ENCODE measurements at regions not wholly inside any gene's neighbourhood (a gene's known extent, or its start where the extent isn't known, plus 50 kb on each side); places are given as distances from the start of the nearest gene placed in this dataset.
"Not testable (repeated sequence)": the region's sequence is repeated elsewhere in the genome, so short reads cannot be mapped to it uniquely, and the experiment has no call there.

DNA sequence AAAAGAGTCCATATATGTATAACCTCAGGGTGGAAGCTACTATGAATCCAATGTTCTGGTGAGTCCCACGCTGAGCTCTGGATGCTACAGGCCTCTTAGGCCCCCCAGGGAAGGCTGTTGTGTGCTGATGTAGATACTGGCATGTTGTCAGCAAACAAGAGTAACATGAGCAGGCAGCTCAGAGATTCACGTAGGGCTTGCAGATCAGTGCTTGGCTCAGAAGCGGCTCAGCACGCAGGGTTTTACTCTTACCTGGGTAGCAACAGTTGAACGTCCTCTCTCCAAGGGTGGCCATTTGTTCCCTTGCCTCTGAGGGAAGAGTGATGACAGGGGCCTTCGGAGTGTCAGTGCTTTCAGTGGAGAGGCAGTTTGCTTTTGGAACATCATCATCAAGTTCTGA is 93.4 kb downstream of the ZFP64 start:
- in situ Hi-C loops (cut with MboI; ENCODE audit: low sequenced_read_pairs), result loop anchor here (25.0 kb wide), 2 partner anchors 736 to 1111 kb away; no protein-coding TSS in a partner anchor

DNA sequence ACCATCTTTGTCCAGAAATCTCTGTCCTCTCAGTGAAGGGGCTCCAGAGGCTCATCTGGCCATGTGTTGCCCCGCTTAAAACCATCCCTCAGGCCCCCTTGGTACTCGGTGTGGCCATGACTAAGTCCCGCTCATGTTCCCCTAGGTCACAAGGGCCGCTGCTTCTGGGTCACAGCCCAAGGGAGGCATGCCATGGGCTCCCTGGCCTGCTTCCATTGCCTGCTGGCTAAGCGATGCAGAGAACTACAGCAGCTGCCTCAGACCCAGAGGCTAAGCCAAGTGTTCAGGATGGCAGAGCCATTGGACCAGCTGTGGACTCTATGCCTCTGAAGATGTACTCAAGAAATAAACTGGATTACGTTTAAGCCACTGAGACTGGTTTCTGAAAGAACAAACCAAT is 95.5 kb downstream of the ZFP64 start:
- in situ Hi-C loops (cut with MboI; ENCODE audit: low sequenced_read_pairs), result loop anchor here (25.0 kb wide), 2 partner anchors 734 to 1109 kb away; no protein-coding TSS in a partner anchor

DNA sequence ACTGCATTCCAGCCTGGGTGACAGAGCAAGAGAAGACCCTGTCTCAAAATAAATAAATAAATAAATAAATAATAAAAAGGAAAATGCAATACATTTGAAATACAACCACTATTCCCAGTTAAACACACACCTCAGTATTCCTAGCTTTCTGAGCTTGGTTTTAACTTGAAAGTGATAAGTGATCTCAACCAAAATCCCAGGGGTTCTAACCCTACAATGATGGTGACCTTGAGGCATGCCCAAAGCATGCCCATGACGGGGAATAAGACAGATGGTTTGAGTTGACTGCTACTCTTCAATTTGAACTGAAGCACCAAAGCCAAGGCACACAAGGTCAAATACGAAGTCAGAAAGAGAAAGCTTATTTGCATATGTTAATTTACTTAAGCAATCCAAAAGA is 96.9 kb downstream of the ZFP64 start:
- in situ Hi-C loops (cut with MboI; ENCODE audit: low sequenced_read_pairs), result loop anchor here (25.0 kb wide), 2 partner anchors 732 to 1107 kb away; no protein-coding TSS in a partner anchor

DNA sequence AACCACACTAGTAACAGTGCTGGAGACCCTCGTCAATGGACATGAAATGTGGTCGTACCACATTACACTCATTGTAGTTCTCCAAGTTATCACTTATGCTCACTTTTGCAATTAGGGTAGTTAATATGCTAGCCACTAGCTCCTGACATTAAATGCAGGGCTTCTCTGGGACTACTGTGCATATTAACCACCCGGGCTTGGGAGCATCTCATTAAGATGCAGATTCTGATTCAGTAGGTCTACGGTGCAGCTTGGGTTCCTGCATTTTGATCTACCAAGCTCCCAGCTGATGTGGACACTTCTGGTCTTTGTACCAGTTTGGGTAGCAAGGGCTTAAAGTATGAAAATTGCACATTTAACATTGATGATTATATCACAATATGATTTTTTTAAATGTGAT is 98.0 kb downstream of the ZFP64 start:
- in situ Hi-C loops (cut with MboI; ENCODE audit: low sequenced_read_pairs), result loop anchor here (25.0 kb wide), 2 partner anchors 731 to 1106 kb away; no protein-coding TSS in a partner anchor

DNA sequence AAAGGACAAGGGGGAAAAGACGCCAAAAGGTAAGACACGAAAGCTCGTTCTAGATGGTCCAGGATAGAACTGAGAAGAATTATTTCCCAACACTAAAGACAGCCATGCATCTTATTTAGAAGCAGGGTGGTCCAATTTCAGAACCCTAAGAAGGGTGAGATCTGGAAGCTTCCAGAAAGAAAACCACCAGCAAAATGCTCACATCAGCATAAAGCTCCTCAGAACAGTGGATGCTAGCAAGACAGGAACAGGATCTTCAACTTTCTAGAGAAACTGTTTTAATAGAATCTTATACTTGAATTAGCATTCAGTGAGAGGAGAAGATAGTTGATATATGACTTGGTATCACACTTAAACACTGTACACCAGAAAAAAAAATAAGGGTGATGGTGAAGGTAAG is 101.5 kb downstream of the ZFP64 start:
- in situ Hi-C loops (cut with MboI; ENCODE audit: low sequenced_read_pairs), result loop anchor here (25.0 kb wide), 2 partner anchors 728 to 1103 kb away; no protein-coding TSS in a partner anchor

DNA sequence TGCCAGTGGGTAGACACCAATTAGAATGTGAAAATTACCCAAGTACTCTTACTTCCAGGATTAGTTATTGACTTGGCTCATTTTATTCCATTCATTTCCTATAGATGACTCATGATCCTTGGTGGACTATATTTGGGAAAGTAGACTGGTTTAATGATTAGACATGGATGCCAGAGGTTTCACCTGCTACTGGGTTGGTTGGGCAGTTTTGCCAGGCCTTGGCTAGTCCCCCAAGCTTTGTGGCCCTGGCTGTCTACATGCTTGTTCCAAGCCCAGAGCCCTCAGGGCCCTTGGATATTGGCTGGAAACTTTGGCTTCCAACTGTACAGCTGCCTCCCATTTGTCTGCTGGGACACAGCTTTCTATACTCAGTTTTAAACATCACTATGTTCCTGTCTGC is 104.1 kb downstream of the ZFP64 start:
- in situ Hi-C loops (cut with MboI; ENCODE audit: low sequenced_read_pairs), result loop anchor here (10.0 to 25.0 kb wide), 3 partner anchors 443 to 1100 kb away; no protein-coding TSS in a partner anchor

DNA sequence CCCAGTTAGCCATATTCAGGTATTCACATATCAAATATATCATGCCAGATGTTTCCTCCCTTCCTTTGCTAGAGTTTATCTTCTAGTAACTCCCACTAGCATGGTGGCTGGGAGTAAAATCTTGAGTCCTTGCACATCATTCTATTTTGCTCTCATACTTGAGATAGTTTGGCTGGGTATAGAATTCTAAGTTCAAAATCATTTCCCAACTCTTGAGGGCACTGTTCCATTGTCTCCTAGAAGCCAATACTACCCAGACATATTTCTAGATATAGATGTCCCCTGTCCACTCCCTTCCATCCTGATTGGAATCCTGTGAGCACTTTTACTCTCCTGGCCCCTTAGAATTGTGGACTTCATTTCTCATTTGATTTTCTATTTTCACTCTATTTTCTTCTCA is 104.7 kb downstream of the ZFP64 start:
- in situ Hi-C loops (cut with MboI; ENCODE audit: low sequenced_read_pairs), result loop anchor here (10.0 to 25.0 kb wide), 3 partner anchors 442 to 1100 kb away; no protein-coding TSS in a partner anchor

DNA sequence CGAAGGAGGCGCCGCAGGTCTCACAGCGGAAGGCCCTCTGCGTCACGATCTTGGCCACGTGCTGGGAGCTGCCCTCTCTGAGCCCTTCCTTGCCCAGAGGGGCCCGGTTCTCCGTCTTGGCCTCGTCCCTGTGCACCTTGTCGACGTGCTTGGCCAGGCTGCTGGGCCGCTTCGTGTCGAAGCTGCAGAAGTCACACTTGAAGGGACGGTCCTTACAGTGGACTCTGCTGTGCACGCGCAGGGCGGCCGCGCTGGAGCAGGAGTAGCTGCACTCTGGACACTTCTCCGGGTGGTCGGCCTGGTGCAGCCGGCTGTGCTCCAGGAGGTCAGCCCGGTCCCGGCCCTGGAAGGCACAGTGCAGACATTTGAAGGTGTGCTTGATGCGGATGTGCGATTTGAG is 106.9 kb downstream of the ZFP64 start:
- in situ Hi-C loops (cut with MboI; ENCODE audit: low sequenced_read_pairs), result loop anchor here (10.0 to 25.0 kb wide), 3 partner anchors 440 to 1097 kb away; no protein-coding TSS in a partner anchor

DNA sequence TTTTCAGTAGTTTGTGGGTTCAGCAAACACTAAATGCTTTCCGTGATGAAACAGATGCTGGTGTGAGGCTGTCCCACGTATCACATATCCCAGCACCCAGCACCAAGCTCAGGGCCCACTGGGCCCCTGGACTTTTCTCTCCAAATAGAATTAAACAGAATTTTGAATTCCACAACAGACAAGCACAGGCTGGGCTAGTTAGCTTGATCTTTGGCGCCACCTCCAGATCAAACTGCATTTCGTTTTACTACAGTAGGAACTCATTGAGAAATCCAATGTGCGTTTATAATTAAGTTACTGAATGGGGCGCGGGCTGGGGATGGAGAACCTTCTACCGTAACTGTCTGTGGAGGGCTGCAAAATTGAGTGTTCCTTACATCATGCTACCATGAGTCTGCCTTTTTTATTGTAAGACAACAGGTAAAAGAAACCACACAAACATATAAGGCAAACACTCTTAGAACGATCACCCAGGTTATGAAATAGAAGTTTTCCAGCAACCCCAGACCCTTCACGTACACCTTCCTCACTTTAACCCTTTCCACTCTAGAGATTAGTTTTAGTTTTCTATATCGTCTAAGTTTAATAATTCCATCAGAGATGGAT is 107.8 kb downstream of the ZFP64 start:
- in situ Hi-C loops (cut with MboI; ENCODE audit: low sequenced_read_pairs), result loop anchor here (10.0 to 25.0 kb wide), 3 partner anchors 439 to 1096 kb away; no protein-coding TSS in a partner anchor

DNA sequence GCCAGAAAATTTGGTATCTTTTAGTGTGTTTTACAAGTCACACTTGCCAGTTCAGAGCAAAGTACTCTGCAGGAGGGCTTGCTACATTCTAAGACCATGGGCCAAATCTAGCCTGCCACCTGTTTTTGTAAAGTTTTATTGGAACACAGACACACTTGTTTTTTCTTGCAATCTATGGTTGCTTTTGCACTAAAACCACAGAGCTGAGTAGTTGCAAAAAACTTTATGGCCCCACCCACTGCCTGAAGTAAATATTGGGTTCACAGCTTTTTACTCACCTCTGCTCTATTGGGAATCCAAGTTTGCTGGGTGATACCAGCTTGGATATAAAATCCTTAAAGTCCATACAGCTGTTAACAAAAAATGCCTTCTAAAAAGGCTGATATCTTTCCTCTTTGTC is 109.0 kb downstream of the ZFP64 start:
- in situ Hi-C loops (cut with MboI; ENCODE audit: low sequenced_read_pairs), result loop anchor here (10.0 to 25.0 kb wide), 3 partner anchors 438 to 1095 kb away; no protein-coding TSS in a partner anchor

DNA sequence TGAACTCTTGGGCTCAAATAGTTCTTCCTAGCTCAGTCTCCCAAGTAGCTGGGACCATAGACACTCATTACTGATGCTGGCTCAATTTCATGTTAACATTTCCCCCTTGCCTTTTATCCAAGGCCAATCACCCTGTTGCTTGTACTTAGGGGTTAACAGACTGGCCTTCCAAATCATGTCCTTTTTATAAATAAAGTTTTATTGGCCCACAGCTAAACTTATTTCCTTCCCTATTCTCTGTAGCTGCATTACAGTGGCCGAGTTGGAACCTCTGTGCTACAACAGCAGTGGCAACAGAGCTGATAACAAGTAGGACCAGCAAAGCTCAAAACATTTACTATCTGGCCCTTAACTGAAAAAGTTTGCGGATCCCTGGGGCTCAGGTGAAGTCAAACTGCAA is 109.8 kb downstream of the ZFP64 start:
- in situ Hi-C loops (cut with MboI; ENCODE audit: low sequenced_read_pairs), result loop anchor here (10.0 to 25.0 kb wide), 3 partner anchors 437 to 1094 kb away; no protein-coding TSS in a partner anchor

DNA sequence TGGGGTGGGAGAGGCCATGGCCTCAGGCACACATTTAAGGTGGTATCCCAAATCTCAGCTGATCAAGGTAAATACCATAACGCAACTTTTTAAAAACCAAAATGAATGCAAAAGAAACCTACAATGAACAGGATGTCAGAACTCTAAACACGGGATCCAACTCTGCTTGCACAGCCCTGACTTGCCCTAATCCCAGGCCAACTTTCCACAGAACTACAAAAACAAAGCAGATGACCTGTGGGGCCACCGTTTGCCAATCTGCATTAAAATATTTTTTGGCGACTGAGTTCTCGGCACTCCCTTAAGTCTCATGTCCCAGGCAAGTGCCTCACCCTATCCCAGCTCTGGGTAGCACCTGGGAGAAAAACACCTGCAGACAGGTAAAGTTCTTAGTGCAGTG is 110.5 kb downstream of the ZFP64 start:
- in situ Hi-C loops (cut with MboI; ENCODE audit: low sequenced_read_pairs), result loop anchor here (10.0 to 25.0 kb wide), 3 partner anchors 436 to 1094 kb away; no protein-coding TSS in a partner anchor

DNA sequence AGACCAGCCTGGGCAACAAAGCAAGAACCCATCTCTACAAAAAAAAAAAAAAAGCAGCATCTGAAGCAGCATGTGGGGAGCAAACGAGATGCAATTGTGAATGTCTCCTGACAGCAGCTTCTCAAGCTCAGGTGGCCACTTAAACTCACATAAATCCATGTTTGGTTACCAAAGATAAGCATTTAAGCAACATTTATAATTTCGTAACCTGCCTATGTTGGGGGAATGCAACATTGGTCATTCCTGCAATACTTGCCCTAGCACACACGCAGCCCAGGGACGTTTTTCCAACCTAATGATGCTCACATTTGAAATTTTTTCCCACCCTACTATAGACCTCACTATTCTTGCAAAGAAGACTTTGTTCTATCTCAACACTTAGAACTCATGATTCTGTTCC is 113.3 kb downstream of the ZFP64 start:
- in situ Hi-C loops (cut with MboI; ENCODE audit: low sequenced_read_pairs), result loop anchor here (25.0 kb wide), 2 partner anchors 716 to 1091 kb away; no protein-coding TSS in a partner anchor

DNA sequence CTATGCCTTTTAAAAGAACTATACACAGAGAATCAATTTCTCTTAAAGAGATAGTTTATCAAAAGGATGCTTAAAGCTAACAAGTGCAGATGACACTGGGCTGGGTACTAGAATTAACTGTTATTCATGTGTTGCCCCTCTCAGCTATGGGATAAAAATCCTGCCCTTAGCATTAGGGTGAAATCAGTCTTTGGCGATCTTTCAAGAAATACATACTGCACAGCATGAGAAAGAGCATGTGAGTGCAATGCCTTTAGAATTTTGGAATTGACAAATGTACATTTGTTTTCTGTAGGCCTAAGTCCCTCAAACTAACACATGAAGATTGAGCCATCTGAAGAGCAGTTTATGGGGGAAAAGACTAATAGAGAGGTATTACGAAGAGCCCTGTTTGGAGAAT is 115.4 kb downstream of the ZFP64 start:
- in situ Hi-C loops (cut with MboI; ENCODE audit: low sequenced_read_pairs), result loop anchor here (25.0 kb wide), 2 partner anchors 714 to 1089 kb away; no protein-coding TSS in a partner anchor

DNA sequence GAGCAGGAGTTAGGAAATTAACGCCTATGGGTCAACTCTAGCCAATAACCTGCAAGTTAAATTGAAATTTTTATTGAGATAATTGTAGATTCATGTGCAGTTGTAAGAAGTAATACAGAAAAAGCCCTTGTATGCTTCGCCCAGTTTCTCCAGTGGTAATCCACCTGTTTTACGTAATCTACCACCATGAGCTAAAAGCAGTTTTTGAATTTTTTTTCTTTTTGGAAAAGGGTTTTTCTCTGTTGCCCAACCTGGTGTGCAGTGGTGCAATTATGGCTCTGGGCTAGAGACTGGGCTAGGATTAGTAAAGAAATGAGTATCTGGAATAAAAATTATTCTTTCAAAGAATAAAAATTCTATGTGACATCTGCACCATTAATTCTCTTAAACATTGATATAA is 116.2 kb downstream of the ZFP64 start:
- in situ Hi-C loops (cut with MboI; ENCODE audit: low sequenced_read_pairs), result loop anchor here (25.0 kb wide), 2 partner anchors 713 to 1088 kb away; no protein-coding TSS in a partner anchor

DNA sequence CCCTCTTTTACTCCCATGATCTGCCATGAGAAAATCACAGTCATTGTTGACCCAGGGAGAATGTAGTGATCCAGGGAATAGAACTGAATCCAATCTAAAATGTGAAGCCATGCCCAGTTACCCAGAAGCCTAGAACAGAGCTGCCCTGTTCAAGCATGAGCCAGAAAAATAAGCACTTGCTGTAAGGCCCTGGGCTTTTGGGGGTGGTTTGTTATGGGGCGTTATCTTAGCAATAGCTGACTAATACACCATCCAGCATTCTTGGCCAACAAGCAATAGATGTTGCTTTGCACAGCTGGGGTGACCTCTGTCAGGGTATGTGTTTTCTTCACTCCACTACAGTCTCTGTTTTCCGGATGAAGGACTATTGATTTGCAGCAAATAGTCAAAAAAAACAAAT is 120.4 kb downstream of the ZFP64 start:
- in situ Hi-C loops (cut with MboI; ENCODE audit: low sequenced_read_pairs), result no loop called here

DNA sequence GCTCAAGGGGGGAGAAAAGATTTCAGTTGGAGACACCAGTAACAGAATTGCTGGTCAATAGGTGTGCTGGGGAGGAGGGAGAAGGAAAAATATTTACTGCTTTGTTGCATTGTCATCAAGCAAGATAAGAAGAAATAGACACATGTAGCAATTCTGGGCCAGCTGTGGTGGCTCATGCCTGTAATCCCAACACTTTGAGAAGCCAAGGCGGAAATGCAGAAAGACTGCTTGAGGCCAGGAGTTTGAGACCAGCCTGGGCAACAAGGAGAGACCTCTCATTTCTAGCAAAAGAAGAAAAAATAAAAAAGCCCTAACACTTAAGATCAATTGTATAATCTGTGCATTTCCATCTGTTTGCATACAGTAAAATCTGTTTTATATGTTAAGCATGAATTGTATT is 126.6 kb downstream of the ZFP64 start:
- in situ Hi-C loops (cut with MboI; ENCODE audit: low sequenced_read_pairs), result no loop called here

DNA sequence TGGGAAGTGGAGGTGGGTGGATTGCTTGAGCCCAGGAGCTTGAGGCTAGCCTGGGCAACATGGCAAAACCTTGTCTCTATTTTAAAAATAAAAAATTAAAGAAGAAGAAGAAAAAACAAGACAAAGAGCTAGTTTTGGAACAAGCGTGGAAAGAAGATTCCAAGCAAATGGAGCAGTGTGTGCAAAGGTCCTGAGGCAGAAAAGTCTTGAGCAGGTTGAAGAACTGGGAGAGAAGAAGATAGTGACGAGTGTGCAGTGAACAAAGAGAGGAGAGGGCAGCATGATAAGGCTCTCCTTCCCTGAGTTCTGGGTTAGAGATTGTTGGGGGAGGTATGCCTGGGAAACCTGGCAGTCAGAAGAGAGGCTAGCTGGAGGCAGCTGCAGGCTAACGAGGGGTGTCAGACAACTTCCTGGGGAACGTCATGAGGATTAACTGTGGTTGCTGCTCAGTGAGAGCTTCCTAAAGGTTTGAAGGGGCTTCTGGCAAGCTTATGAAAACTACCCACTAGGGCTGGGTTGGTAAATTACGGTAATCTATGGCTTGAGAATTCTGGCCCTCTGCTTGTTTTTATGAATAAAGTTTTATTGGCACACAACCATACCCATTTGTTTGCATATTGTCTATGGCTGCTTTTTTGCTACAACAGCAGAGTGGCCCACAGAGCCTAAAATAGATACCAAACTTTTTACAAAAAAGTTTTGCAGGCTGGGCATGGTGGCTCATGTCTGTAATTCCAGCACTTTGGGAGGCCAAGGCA is 128.9 kb downstream of the ZFP64 start:
- in situ Hi-C loops (cut with MboI; ENCODE audit: low sequenced_read_pairs), result no loop called here

DNA sequence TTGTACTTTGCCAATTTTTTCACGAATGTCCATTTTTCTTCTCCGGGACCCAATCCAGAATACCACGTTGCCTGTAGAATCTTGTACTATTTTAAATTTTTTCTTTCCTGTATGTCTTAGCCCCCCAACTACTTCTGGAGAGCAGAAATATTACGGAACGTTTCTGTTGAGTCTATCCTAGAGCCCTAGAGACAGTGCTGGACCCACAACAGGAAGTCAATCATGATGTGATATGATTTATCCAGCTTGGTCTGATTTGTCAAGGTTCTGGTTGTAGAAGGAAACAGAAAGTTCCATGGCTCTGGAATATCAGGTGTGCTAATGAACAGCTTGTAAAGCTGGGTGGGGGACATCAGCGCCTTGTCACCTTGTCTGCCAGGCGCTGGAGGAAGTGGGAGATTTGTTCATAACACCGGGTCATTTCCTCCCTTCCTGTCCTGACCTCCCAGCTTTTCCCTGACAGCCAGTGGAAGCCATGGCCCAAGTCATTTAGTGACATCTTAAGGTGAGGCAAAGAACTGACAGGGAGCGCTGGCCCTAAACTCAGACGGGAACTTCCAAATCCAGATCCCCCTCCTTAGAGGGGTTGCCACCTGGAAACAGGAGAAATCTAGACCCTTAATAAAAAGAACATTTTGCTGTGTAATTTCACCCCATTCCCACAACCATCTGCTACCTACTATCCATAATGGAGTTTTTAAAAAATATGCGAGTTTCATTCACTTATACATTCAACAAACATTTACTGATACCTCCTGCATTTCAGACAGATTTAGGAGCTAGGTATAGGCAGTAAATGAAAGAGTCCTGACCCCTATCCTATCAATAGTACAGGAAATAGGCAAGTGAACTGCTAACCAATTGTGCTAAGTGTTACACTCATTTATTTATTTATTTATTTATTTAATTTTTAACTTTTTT is 130.5 kb downstream of the ZFP64 start:
- in situ Hi-C loops (cut with MboI; ENCODE audit: low sequenced_read_pairs), result no loop called here

DNA sequence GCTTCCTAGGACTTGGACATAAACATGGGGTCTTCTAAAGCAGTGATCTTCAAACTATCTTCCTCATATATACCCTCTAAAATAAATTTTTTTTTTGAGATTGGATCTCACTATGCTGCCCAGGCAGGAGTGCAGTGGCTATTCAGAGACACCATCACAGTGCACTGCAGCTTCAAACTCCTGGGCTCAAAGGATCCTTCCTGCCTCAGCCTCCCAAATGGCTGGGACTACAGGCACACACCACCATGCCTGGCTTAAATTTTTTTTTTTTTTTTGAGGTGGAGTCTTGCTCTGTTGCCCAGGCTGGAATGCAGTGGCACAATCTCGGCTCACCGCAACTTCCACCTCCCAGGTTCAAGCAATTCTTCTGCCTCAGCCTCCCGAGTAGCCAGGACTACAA is 134.4 kb downstream of the ZFP64 start:
- in situ Hi-C loops (cut with MboI; ENCODE audit: low sequenced_read_pairs), result not testable (repeated sequence)
